Type B pancreatic cell (in vitro differentiated cells): ENCODE measurements at regions not wholly inside any gene's neighbourhood (a gene's known extent, or its start where the extent isn't known, plus 50 kb on each side); places are given as distances from the start of the nearest gene placed in this dataset.

Source experiments
- DNase-seq: peaks from one replicate; pipeline ENCODE4 v3.0.0; 2021; ENCODE audit warnings: mixed read lengths; ENCODE audit not compliant: unreplicated experiment; ENCODE audit errors: extremely low spot score
- H3K27ac Mint-ChIP-seq: 2 replicates; pipeline ENCODE4 v1.8.0; 2021; ENCODE audit warnings: mild to moderate bottlenecking, mixed read lengths
- H3K27me3 Mint-ChIP-seq: 2 replicates; pipeline ENCODE4 v1.8.0; 2021; ENCODE audit warnings: mixed read lengths
- H3K36me3 Mint-ChIP-seq: 2 replicates; pipeline ENCODE4 v1.8.0; 2021; ENCODE audit warnings: mixed read lengths
- H3K4me1 Mint-ChIP-seq: one replicate; pipeline ENCODE4 v1.8.0; 2021; ENCODE audit warnings: mixed read lengths; ENCODE audit not compliant: unreplicated experiment
- H3K4me3 Mint-ChIP-seq: 2 replicates; pipeline ENCODE4 v1.8.0; 2021; ENCODE audit warnings: mild to moderate bottlenecking, mixed read lengths
- H3K9me3 Mint-ChIP-seq: 2 replicates; pipeline ENCODE4 v1.8.0; 2021; ENCODE audit warnings: mixed read lengths
- CTCF ChIP-seq: fragments of 200-600 bp; sonication (generic); conservative IDR thresholded peaks from 2 replicates; pipeline ENCODE4 v1.5.0; 2021; ENCODE audit warnings: antibody characterized with exemption, mild to moderate bottlenecking

- H3K4me3 Mint-ChIP-seq: no peak overlapping the region
- no peak for TF ChIP-seq CTCF
- no peaks in the 10 kb centered on the region for H3K4me1 Mint-ChIP-seq
- no peak overlapping the region for H3K27ac Mint-ChIP-seq
- H3K9me3 Mint-ChIP-seq: no peaks in the 10 kb centered on the region
- no peak for DNase-seq
- H3K27me3 Mint-ChIP-seq: peaks cover 15% of the 10 kb centered on the region
- H3K36me3 Mint-ChIP-seq: no peaks in the 10 kb centered on the region
Observed at GRCh38 chr20:57102566-57102965, 163.9 kb downstream of the BMP7 start.

- H3K27ac Mint-ChIP-seq: no peak overlapping the region
- H3K27me3 Mint-ChIP-seq: peaks cover 11% of the 10 kb centered on the region
- no peak for TF ChIP-seq CTCF
- no peaks in the 10 kb centered on the region for H3K9me3 Mint-ChIP-seq
- DNase-seq: no peak
- peaks cover under 1% of the 10 kb centered on the region for H3K4me1 Mint-ChIP-seq
- H3K36me3 Mint-ChIP-seq: no peaks in the 10 kb centered on the region
- no peak overlapping the region for H3K4me3 Mint-ChIP-seq
Observed at GRCh38 chr20:57103146-57103800, 163.2 kb downstream of the BMP7 start.

- Mint-ChIP-seq H3K36me3 (no peaks in the 10 kb centered on the region), H3K4me1 (peaks cover 9% of the 10 kb centered on the region), H3K27ac (no peak overlapping the region), H3K9me3 (no peaks in the 10 kb centered on the region), H3K4me3 (no peak overlapping the region), H3K27me3 (peaks cover 11% of the 10 kb centered on the region)
- TF ChIP-seq CTCF: no peak
- DNase-seq: no peak
Observed at GRCh38 chr20:57104113-57104512, 162.3 kb downstream of the BMP7 start.

GRCh38 chr20:57104651-57105204 lies 161.7 kb downstream of the BMP7 start:
- Mint-ChIP-seq H3K4me3 (no peak overlapping the region), H3K27ac (no peak overlapping the region), H3K9me3 (no peaks in the 10 kb centered on the region), H3K27me3 (peaks cover 9% of the 10 kb centered on the region), H3K36me3 (no peaks in the 10 kb centered on the region), H3K4me1 (peaks cover 14% of the 10 kb centered on the region)
- no peak for DNase-seq
- TF ChIP-seq CTCF: no peak

- Mint-ChIP-seq H3K4me3 (no peak overlapping the region), H3K36me3 (no peaks in the 10 kb centered on the region), H3K27me3 (peaks cover 8% of the 10 kb centered on the region), H3K27ac (no peak overlapping the region), H3K9me3 (no peaks in the 10 kb centered on the region), H3K4me1 (peaks cover 20% of the 10 kb centered on the region)
- TF ChIP-seq CTCF: no peak
- no peak for DNase-seq
Observed at GRCh38 chr20:57106030-57106682, 160.3 kb downstream of the BMP7 start.
